Neural cell (in vitro differentiated cells): ENCODE measurements at regions not wholly inside any gene's neighbourhood (a gene's known extent, or its start where the extent isn't known, plus 50 kb on each side); places are given as distances from the start of the nearest gene placed in this dataset.

ENCODE experiments used
- H2AFZ ChIP-seq: fragments of 200-600, 300-800 bp; sonication (generic), shearing (Covaris generic); 2 replicates; pipeline ENCODE4 v1.6.0; 2014; ENCODE audit warnings: low read depth, mild to moderate bottlenecking, antibody characterized with exemption, low read length, moderate library complexity
- H3F3A ChIP-seq: fragments of 200-600 bp; shearing (Covaris generic); 2 replicates; pipeline ENCODE4 v1.6.1; 2016; ENCODE audit warnings: mild to moderate bottlenecking, moderate library complexity, mixed read lengths, antibody characterized with exemption, low read length; ENCODE audit not compliant: insufficient read depth, poor library complexity, severe bottlenecking
- H3K27ac ChIP-seq: fragments of 200-600, 300-800 bp; sonication (generic), shearing (Covaris generic); 2 replicates; pipeline ENCODE4 v1.5.1; 2014; ENCODE audit warnings: mild to moderate bottlenecking, low read length, moderate library complexity
- H3K27me3 ChIP-seq: fragments of 300-800, 200-600 bp; sonication (generic), shearing (Covaris generic); 2 replicates; pipeline ENCODE4 v1.6.0; 2014; ENCODE audit warnings: mild to moderate bottlenecking, low read depth, low read length, moderate library complexity; ENCODE audit not compliant: insufficient read depth
- H3K36me3 ChIP-seq: fragments of 300-800, 200-600 bp; sonication (generic), shearing (Covaris generic); 2 replicates; pipeline ENCODE4 v1.5.1; 2014; ENCODE audit warnings: mild to moderate bottlenecking, antibody characterized with exemption, low read length, moderate library complexity; ENCODE audit not compliant: insufficient read depth
- H3K4me2 ChIP-seq: fragments of 300-800, 200-600 bp; sonication (generic), shearing (Covaris generic); 2 replicates; pipeline ENCODE4 v1.6.0; 2014; ENCODE audit warnings: mild to moderate bottlenecking, low read length
- H3K4me3 ChIP-seq: fragments of 300-800, 200-600 bp; sonication (generic), shearing (Covaris generic); 2 replicates; pipeline ENCODE4 v1.5.1; 2014; ENCODE audit warnings: mild to moderate bottlenecking, low read length, moderate library complexity
- H3K79me2 ChIP-seq: fragments of 200-600 bp; shearing (Covaris generic); replicated peaks from 2 replicates; pipeline ENCODE4 v1.6.0; 2014; ENCODE audit warnings: mild to moderate bottlenecking, low read length, moderate library complexity; ENCODE audit not compliant: insufficient read depth
- H3K9ac ChIP-seq: fragments of 300-800, 200-600 bp; sonication (generic), shearing (Covaris generic); 2 replicates; pipeline ENCODE4 v1.6.1; 2016; ENCODE audit warnings: mild to moderate bottlenecking, low read length, mixed read lengths
- H3K9me2 ChIP-seq: fragments of 200-600 bp; shearing (Covaris generic); 2 replicates; pipeline ENCODE4 v1.6.1; 2016; ENCODE audit warnings: mild to moderate bottlenecking, low read length, mixed read lengths; ENCODE audit not compliant: insufficient read depth
- H3K9me3 ChIP-seq: fragments of 200-600, 300-800 bp; sonication (generic), shearing (Covaris generic); 2 replicates; pipeline ENCODE4 v1.6.1; 2016; ENCODE audit warnings: mild to moderate bottlenecking, mixed run types, low read length, moderate library complexity, mixed read lengths
- H4K20me1 ChIP-seq: fragments of 200-600 bp; shearing (Covaris generic); 2 replicates; pipeline ENCODE4 v1.6.1; 2016; ENCODE audit warnings: mild to moderate bottlenecking, mixed run types; ENCODE audit not compliant: insufficient read depth
- CTCF ChIP-seq: fragments of 450-650 bp; IDR thresholded peaks from 2 replicates; pipeline ENCODE4 v1.5.1; 2014; ENCODE audit warnings: antibody characterized with exemption, mild to moderate bottlenecking, moderate library complexity; ENCODE audit not compliant: poor library complexity, severe bottlenecking
- EP300 ChIP-seq: fragments of 450-650 bp; conservative IDR thresholded peaks from 2 replicates; pipeline ENCODE4 v1.6.1; 2014; ENCODE audit warnings: antibody characterized with exemption, mild to moderate bottlenecking, moderate library complexity; ENCODE audit not compliant: poor library complexity, severe bottlenecking
- EZH2 ChIP-seq: fragments of 200-600, 300-800 bp; shearing (Covaris generic), sonication (generic); IDR thresholded peaks from 2 replicates; pipeline ENCODE4 v1.6.1; 2014; ENCODE audit warnings: antibody characterized with exemption, low read length, borderline replicate concordance, mild to moderate bottlenecking; ENCODE audit not compliant: insufficient read depth, poor library complexity, severe bottlenecking
- MXI1 ChIP-seq: fragments of 450-650 bp; conservative IDR thresholded peaks from 2 replicates; pipeline ENCODE4 v1.6.1; 2014; ENCODE audit warnings: antibody characterized with exemption, mild to moderate bottlenecking; ENCODE audit not compliant: poor library complexity, severe bottlenecking
- POLR2AphosphoS5 ChIP-seq: IDR thresholded peaks from 2 replicates; pipeline ENCODE4 v1.6.1; 2012
- RAD21 ChIP-seq: fragments of 450-650 bp; conservative IDR thresholded peaks from 2 replicates; pipeline ENCODE4 v1.6.1; 2014; ENCODE audit warnings: antibody characterized with exemption, mild to moderate bottlenecking, moderate library complexity
- REST ChIP-seq: IDR thresholded peaks from 2 replicates; pipeline ENCODE4 v1.6.1; 2012; ENCODE audit warnings: borderline replicate concordance
- SMC3 ChIP-seq: fragments of 450-650 bp; conservative IDR thresholded peaks from 2 replicates; pipeline ENCODE4 v1.6.1; 2014; ENCODE audit warnings: antibody characterized with exemption, mild to moderate bottlenecking, moderate library complexity; ENCODE audit not compliant: poor library complexity
- TAF1 ChIP-seq: IDR thresholded peaks from 2 replicates; pipeline ENCODE4 v1.6.1; 2012; ENCODE audit warnings: low read depth

GRCh38 chr11:71102251-71102995, 150.0 kb downstream of the SHANK2 start:
- no peaks in the 10 kb centered on the region for H3F3A ChIP-seq
- no peaks in the 10 kb centered on the region for H3K27me3 ChIP-seq
- TF ChIP-seq EP300 (no peak), EZH2 (no peak), REST (no peak), MXI1 (no peak), TAF1 (no peak), POLR2AphosphoS5 (no peak), CTCF (no peak), RAD21 (no peak), SMC3 (no peak)
- no peaks in the 10 kb centered on the region for H4K20me1 ChIP-seq
- H3K9me3 ChIP-seq: no peaks in the 10 kb centered on the region
- H3K4me3 ChIP-seq: no peak overlapping the region
- no peak overlapping the region for H3K4me2 ChIP-seq
- H3K9ac ChIP-seq: no peak overlapping the region
- no peaks in the 10 kb centered on the region for H3K9me2 ChIP-seq
- H3K27ac ChIP-seq: no peak overlapping the region
- no peak overlapping the region for H2AFZ ChIP-seq
- H3K36me3 ChIP-seq: no peaks in the 10 kb centered on the region
- no peaks in the 10 kb centered on the region for H3K79me2 ChIP-seq

- Histone ChIP-seq H3K9me3 (no peaks in the 10 kb centered on the region), H3F3A (no peaks in the 10 kb centered on the region), H2AFZ (no peak overlapping the region), H3K4me2 (no peak overlapping the region), H3K79me2 (no peaks in the 10 kb centered on the region), H3K9me2 (no peaks in the 10 kb centered on the region), H3K36me3 (no peaks in the 10 kb centered on the region), H3K9ac (no peak overlapping the region), H4K20me1 (no peaks in the 10 kb centered on the region), H3K27ac (no peak overlapping the region), H3K4me3 (no peak overlapping the region), H3K27me3 (no peaks in the 10 kb centered on the region)
- TF ChIP-seq REST (no peak), TAF1 (no peak), EZH2 (no peak), SMC3 (no peak), CTCF (no peak), EP300 (no peak), RAD21 (no peak)
Measured at GRCh38 chr11:71101606-71102005, 150.8 kb downstream of the SHANK2 start.
